C4-2B (cell line): ENCODE measurements at regions not wholly inside any gene's neighbourhood (a gene's known extent, or its start where the extent isn't known, plus 50 kb on each side); places are given as distances from the start of the nearest gene placed in this dataset.

Experiments used
- ZFX ChIP-seq: fragments of 450-650 bp; IDR thresholded peaks from 2 replicates; pipeline ENCODE4 v1.6.1; 2017
- TF ChIP-seq, protein P1 (sequence below): fragments of 450-650 bp; conservative IDR thresholded peaks from 2 replicates; pipeline ENCODE4 v1.5.1; 2017; ENCODE audit warnings: mild to moderate bottlenecking

DNA sequence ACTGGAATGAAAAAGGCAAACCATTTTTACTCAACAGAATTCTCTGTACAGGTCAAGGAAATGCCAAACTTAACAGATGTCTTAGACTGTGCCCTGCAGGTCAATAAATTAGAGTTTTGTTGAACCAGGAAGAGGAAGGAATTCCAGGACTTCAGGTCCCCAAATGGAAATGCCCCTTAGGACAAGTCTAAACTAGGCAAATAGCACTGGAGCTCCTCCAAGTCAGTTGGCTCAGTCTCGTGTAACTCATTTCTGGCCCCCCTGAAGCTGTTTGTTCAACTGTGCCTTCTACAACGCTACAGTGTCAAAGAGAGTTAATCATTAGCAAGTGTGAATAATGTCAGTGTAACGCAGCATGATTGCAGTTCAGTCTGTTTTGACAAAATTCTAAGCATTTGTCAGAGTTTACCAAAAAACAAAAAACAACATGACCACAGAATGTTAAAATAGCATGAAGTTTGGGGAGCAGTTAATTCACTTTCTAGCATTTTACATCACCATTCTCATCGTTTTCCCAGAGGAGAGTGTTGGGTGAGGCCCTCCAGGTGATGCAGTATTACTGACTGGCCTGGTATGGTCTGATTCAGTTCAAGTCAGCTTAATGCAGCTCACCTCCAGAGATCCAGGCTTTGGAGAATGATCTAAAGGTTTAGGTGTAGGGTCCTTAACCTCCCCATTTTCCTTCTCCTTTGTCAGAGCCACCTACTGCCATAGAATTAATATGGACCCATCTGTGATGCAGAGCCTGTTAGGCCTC lies 108.1 kb downstream of the AQP4 start:
- TF ChIP-seq, protein P1, sequence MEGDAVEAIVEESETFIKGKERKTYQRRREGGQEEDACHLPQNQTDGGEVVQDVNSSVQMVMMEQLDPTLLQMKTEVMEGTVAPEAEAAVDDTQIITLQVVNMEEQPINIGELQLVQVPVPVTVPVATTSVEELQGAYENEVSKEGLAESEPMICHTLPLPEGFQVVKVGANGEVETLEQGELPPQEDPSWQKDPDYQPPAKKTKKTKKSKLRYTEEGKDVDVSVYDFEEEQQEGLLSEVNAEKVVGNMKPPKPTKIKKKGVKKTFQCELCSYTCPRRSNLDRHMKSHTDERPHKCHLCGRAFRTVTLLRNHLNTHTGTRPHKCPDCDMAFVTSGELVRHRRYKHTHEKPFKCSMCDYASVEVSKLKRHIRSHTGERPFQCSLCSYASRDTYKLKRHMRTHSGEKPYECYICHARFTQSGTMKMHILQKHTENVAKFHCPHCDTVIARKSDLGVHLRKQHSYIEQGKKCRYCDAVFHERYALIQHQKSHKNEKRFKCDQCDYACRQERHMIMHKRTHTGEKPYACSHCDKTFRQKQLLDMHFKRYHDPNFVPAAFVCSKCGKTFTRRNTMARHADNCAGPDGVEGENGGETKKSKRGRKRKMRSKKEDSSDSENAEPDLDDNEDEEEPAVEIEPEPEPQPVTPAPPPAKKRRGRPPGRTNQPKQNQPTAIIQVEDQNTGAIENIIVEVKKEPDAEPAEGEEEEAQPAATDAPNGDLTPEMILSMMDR: no peak
- no peak for TF ChIP-seq ZFX
